Kidney tubule cell (primary cell): ENCODE measurements at regions not wholly inside any gene's neighbourhood (a gene's known extent, or its start where the extent isn't known, plus 50 kb on each side); places are given as distances from the start of the nearest gene placed in this dataset.

Experiments
- DNase-seq: peaks from one replicate; pipeline ENCODE4 v3.0.0-alpha.2; 2018; ENCODE audit warnings: low spot score

DNA sequence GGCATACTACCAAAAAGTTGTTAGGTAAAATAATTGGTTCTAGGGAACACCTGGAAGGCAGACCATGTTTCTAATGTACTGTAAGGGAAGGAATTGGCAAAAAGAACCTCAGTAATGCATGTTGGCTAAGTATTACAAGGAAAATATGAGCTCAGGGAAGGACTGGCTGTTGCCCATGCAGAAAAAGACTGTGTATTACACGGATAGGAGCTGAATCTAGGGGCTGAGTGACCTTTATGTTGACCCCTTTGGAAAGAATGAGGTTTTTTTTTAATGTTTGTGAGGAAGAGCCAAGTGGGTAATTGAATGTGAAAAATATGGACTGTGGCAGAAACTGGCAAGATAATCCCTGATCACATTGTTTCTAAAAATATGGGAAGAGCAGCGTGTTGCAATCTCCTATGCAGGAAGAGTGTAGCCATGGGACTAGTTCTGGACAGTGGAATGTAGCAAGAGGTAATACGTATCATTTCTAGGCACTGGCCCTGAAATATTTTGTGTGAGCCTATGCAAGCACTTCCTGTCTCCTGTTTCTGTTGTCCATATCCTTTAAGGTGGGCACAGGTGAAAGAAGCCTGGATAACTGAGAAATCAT lies 95.1 kb upstream of the CNTNAP4 start:
- DNase-seq = no peak

DNA sequence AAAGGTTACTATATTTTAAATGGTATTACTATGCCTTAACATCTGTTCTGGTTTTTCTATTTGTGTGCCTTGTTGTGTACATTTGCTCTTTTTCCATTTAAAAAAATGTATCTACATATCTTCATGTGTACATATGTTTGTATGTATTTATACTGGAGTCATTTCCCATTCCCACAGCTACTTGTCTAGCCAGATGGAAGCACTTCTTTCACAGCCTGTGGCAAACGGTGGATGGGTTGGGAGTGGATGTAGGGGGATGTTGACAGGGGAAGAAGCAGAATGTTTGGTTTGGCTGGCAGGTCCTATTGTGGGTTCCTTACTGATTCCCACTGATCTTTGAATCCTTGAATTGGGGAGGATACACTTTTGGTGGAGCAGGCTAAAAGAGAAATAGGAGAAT lies 93.6 kb upstream of the CNTNAP4 start:
- DNase-seq = no peak

DNA sequence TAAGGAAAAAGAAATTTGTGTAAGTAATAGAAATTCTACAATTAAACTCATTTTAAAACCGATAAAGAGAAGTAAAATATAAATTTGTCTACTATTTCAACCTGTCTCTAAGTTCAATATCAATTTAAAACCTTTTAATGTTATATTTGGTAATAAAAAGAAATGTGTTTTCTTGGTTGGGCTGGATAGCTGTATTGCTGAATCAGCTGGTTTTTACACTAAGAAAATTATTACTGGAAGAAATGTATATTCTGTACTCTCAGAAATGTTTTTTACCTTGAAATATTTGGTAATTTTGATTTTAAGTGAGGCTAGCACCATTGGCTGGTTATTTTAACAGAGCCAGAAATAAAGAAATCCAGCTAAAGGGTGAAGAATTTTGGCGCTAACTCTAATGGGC lies 87.1 kb upstream of the CNTNAP4 start:
- no peak for DNase-seq

DNA sequence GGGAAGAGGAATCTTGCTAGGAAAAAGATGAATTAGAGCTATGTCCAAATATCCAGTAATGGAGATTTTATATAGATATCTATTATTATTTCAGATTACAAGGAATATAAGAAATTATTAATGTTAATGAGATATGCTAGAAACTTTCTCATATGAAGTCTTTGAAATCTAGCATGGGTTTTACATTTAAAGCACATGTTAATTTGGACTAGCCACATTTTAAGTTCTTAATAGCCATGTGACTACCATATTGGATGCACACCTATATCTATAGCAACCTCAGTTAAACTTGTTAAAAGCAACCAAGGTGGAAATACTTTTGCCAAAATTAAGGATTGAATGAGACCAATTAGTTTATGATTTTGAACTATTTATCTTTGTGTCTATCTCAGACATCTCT lies 86.7 kb upstream of the CNTNAP4 start:
- no peak for DNase-seq

DNA sequence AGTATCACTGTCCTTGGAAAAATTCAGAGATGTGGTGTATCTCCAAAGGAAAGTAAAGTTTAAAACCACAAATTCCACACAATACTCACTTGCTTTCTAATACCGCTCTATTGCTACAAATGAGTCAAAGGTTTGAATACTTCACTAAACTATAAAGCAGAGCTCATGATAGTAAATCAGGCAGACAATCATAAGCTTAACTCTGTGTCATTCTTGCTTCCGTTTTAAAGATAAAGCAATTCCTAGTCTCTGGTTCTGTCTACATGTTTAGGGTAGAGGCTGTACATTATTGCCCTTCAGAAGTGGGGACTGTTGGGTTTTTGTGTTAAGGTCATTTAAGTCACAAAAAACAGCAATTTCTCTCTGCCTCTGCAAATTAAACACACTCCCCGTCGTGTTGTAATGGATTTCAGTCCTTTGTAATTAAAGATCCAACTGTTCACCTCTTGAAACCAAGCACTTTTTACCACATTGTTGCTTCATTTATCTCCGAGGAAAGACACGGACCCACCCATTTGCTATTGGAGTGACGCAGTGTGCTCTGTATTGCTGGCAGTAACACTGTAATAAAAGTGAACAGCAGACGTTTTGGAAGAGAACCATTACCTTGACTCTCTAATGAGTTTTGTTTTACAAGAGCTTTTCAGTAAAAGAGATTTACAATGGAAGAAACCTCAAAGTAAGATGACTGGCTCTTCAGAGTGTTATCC lies 83.1 kb upstream of the CNTNAP4 start:
- DNase-seq = peak; percentile 2

DNA sequence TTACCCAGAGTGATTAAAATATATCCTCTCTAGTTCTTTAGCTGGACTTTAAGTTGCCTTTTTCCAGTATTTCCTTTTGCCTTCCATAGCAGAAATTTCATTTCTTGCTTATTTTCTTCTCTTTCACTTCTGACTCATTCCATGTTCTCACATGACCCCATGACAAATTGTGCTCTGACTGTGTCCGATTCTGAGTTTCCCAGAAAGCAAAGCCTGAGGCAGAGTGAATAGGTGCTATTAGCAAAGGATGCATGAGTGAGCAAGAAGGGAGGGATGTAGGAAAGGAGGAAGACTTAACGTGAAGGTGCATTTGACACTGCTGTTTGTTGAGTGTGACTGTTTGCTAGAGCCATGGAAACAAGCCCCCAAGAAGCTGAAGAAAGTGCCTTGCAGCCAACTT lies 82.6 kb upstream of the CNTNAP4 start:
- peak; percentile 59 for DNase-seq

DNA sequence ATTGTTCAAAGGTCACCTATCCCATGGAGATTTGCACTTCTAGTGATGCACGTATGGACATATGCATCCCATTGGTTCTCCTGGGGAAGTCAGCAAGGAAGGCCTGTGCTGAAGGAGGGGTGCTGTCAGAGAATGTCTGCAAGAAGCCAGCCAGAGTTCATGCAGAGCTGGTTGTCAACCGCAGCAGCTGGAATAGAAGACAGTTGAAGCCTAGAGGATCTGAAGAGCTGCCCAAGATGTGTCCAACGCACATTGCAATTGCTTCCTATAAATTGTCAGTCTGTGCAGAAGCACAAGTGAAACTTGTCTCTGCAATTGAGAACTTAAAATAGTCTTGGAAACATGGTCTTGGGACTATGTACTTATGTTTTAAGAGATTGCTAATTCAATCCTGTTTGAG lies 82.1 kb upstream of the CNTNAP4 start:
- DNase-seq = no peak

DNA sequence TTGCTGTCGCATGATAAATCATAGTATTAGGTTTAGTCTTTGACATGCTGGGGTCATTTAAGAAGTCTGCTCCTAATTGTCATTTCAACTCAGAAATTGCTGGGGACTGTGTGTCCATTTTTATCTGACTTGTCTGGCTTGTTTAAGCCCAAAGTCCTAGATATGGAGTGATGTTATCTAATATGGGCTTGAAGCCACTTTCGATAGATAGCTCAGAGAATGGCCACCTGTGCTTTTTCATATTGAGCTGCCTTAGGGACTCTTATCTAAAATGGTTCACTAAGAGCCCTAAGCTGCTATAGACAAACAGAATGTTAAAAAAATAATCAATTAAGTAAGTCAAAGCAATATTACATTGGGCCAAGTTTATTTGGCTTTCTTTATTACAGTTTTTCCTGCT lies 81.6 kb upstream of the CNTNAP4 start:
- DNase-seq = no peak

DNA sequence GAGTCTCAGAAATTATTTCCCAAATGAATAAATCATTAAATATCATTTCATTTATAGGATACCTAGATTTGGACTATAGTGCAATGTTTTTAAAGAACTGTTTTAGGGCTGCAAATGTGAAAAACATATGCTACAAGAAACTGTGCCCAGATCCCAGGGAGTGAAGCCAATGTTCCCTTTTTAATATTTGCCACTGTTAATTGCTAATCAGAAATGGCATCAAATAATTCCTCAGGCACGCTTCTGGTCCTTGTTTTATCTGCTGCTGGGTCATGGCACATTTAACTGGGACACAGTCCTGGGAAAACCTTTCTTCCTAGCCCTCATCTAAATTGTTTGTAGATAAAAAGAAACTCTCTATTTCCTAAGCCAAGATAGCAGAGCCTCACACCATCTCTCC lies 79.3 kb upstream of the CNTNAP4 start:
- no peak for DNase-seq

DNA sequence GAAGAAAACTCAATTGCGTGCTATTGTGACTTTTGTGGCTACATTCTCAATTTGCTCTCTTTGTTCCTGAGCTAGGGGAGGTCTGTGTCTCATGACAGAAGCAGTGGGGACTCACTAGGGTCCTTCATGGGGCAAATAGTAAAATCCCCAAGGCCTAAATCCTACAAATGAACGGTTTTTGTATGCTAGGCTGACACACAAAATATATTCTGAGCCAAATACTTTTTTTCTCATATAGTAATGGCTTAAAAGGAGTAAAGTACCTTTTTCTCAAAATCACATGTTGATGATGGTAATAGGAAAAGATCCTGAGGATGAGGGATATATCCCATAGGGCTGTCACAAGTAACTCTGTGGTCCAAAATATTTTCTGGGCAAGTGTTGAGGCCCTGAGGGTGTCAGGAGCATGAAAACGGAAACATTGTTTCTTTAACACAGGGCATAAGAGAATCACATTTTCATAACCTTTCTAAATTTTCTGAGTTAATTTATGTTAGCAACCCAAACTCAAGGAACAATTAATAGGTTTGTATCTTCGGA lies 77.5 kb upstream of the CNTNAP4 start:
- DNase-seq = no peak

DNA sequence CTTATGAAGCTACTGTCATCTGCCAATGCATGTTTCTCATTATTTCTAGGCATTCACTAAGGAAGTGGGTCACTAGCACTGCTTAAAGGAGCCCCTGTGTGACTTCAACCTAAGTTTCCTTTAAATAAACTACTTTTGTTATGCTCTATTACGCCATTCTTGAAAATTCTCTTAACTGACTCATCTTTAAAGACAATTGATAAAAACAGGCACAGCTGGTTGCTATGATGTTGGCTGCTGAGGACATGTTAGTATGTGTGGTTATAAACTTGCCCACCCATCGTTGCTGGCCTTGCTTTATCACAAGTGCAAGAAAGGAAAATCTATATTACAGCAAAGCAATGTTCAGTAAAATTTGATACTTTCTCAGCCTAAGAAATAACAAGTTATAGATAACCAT lies 75.8 kb upstream of the CNTNAP4 start:
- no peak for DNase-seq

DNA sequence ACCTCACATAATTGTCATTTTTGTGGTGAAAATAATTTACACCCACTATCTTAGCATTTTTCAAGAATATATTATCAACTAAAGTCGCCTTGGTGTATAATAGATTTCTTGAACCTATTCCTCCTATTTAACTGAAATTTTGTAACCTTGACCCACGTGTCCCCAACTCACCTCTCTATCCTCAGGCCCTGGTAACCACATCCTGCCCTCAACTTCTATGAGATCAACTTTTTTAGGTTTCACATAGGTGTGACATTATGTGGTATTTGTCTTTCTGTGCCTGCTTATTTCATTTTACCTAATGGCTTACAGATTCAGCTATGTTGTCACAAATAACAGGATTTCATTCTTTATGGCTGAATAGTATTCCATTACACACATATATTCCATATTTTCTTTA lies 73.0 kb upstream of the CNTNAP4 start:
- DNase-seq = no peak

DNA sequence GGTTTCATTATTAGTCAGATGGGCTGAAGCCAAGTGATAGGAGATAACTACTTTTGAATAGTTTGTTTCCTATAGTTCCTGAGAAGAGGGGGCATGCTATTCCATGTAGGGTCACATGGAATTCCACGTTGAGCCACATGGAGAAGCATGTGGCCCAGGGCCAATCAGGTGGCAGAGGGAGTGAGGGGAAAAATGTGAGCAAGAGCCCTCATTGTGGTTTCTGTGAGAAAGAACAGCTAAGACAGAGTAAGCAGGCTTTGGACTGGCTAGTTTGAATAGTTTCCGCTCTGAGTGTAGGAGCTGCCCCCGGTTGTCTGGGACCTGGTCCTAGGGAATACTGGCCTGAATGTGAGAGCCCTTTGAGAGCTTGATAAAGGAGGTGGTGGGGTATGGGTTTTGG lies 69.9 kb upstream of the CNTNAP4 start:
- DNase-seq = no peak

DNA sequence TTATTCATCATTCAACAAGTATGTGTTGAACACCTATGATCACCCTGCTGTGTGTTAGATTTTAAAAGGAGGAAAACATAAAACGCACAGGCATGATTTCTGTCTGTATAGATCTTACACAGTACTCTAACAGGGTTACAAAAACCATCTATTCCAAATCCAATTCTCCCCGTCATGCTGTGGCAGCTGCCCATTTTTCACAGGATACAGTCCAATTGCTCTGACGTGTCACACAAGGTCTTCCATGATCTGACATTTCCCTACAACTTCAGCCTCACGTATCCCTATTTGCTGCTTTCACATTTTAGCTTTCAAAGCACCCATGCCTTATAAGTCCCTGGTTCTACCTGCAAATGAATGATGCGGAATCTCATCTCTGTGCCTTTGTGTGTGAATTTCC lies 67.0 kb upstream of the CNTNAP4 start:
- DNase-seq = no peak

DNA sequence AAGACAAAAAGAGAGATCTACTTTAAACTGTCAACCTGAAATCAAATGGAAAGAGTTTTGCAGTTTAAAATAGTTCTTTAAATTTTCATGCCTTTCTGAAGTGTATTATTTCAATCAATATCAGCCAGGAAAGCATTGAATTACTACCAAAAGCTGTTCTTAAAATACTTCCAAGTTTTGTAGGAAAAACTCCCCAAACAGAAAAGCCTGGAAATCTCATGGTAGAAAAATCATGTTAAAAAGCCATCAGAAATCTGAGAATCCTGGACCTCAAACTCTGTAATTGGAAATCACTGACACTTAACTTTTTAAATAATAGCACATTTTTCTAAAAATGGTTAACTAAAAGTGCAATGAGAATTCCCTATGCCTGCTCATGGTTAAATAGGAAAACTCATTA lies 63.3 kb upstream of the CNTNAP4 start:
- DNase-seq = no peak

DNA sequence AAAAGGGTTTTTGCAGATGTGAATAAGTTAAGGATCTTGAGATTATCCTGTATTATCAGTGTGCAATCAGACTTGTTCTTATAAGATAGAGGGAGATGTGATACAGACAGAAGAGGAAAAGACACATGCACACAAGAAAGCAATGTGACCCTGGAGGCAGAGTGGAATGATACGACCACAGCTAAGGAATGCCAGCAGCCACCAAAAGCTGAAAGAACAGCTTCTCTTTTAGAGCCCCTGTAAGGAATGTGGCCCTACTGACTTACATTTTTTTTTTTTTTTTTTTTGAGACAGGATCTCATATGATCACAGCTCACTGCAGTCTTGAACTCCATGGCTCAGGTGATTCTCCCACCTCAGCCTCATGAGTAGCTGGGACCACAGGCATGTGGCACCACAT lies 62.3 kb upstream of the CNTNAP4 start:
- no peak for DNase-seq

DNA sequence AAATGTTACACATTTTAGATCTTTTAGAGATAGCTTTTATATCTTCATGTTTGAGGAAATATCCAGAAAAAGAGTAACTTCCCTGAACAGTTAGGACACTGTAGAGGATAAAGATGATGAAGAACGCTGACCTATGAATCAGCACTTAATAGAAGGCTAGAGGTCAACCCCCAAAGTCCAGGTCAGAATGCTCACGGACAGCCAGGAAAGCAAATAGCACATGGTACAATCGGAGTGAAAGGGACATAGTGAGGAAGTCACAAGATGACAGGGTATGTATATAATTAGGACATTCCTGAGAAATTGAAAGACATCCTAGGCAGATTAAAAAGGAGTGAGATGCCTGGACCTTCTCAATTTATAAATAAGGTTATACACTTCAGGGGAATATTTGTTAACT lies 55.1 kb upstream of the CNTNAP4 start:
- DNase-seq = no peak

DNA sequence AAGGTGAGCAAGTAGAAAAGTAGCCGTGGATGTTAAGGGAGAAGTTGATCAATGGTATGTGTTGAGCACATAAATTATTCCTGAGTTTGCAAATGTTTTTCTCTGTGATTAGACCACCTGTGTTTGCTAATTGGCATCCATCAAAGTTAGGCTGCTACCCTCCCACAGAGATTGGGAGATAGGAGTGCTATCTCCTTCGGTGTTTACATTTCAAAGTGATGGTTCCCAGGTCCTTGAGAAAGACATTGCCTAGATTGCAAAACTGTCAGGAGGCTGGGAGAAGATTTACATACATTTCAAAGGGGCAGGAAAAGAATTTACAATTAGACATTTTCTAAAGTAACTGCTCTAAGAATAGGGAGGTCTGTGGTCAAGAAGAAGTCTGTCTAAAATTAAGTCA lies 54.3 kb upstream of the CNTNAP4 start:
- DNase-seq = no peak

DNA sequence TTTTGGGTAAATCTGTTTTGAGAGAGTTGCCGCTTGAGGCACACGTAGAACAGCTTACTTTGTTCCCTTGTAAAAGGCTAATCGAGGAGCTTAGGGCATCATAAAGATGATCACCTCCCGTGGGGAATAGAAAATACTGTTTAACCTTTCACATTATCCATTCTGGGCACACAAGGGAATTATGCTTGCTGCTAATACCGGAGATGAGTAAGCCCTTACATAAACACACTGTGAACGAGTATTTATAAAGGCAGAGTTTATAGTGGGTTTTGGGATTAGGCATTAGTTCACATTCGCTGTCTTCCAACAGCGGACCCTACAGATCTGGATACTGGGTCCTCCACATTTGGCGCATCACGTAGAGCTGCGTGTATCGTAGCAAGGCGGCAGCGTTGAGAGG lies 51.2 kb upstream of the CNTNAP4 start:
- DNase-seq = no peak

DNA sequence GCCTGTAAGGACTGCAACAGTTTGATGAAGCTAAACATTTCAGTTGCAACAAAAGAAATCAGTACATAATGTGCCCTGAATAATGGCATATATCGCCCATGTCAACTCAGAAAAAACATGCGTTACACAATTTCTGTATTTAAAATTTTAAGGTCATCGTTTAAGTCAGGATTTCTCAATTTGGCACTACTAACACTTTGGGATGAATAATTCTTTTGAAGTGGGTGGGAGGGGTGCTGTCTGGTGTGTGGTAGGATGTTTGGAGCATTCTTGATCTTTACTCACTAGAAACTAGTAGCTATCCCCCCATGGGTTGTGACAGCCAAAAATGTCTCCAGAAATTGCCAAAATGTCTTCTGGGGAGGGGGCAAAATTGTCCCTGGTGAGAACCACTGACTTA lies 50.7 kb upstream of the CNTNAP4 start:
- DNase-seq = no peak
